ENCODE measurements at regions not wholly inside any gene's neighbourhood (a gene's known extent, or its start where the extent isn't known, plus 50 kb on each side); places are given as distances from the start of the nearest gene placed in this dataset.

- WGBS (ENCODE audit: missing lambda C conversion rate), result 44% methylated on average over 6 of the region's 6 CpGs
- FAIRE-seq (no peak), ATAC-seq (no peak), DNase-seq (ENCODE audit: low read depth in 1 of 2, low spot score in 1 of 2) (no peak)
- no peak overlapping the region for H3K4me2 ChIP-seq
- ChIA-PET POLR2A (no interaction called here), CTCF (no interaction called here)
- no peak overlapping the region for H3K4me3 ChIP-seq
- TF ChIP-seq ZNF302 (CRISPR knock-in tag; IDR thresholded peaks at IDR 0.05) (no peak), EHF (CRISPR knock-in tag; IDR thresholded peaks at IDR 0.05) (no peak), POLR2AphosphoS2 (conservative IDR thresholded peaks at IDR 0.05; ENCODE audit: low read length) (no peak), RAD21 (conservative IDR thresholded peaks at IDR 0.05 in 1 of 2, IDR thresholded peaks at IDR 0.05 in 1 of 2) (no peak), NPAS2 (CRISPR knock-in tag; IDR thresholded peaks at IDR 0.05; ENCODE audit: borderline replicate concordance) (no peak), HOXA7 (CRISPR knock-in tag; IDR thresholded peaks at IDR 0.05) (no peak), MAFK (IDR thresholded peaks at IDR 0.05; ENCODE audit: partially characterized antibody) (no peak), CEBPB (IDR thresholded peaks at IDR 0.05) (no peak), NR3C1 (IDR thresholded peaks at IDR 0.05) (no peak), EHMT2 (IDR thresholded peaks at IDR 0.05; ENCODE audit: low read depth) (no peak), FOSB (CRISPR knock-in tag; IDR thresholded peaks at IDR 0.05) (no peak), RFX5 (IDR thresholded peaks at IDR 0.05) (no peak), ESRRA (IDR thresholded peaks at IDR 0.05; ENCODE audit: borderline replicate concordance, low read length) (no peak), POLR2A (IDR thresholded peaks at IDR 0.05; ENCODE audit: low read length) (no peak), SMC3 (IDR thresholded peaks at IDR 0.05) (no peak), GATA3 (IDR thresholded peaks at IDR 0.05; ENCODE audit: borderline replicate concordance) (no peak), TFCP2L1 (CRISPR knock-in tag; IDR thresholded peaks at IDR 0.05) (no peak), PHF8 (IDR thresholded peaks at IDR 0.05; ENCODE audit: borderline replicate concordance, low read depth) (no peak), HES2 (IDR thresholded peaks at IDR 0.05) (no peak)
- H3K27ac ChIP-seq, result no peak overlapping the region
- no peaks in the 10 kb centered on the region for H3K4me1 ChIP-seq
- H3K9me3 ChIP-seq, result no peaks in the 10 kb centered on the region
These were observed 406.8 kb upstream of the ZNF608 start for GRCh38 chr5:125153231-125153630.

GRCh38 chr5:125154301-125155110 is 408.1 kb upstream of the ZNF608 start:
- Histone ChIP-seq H3K9me3 (no peaks in the 10 kb centered on the region), H3K4me1 (no peaks in the 10 kb centered on the region), H3K4me2 (no peak overlapping the region), H3K4me3 (no peak overlapping the region), H3K27ac (no peak overlapping the region)
- ATAC-seq, result no peak
- CTCF ChIA-PET, result no interaction called here
- DNase-seq (ENCODE audit: low read depth in 1 of 2, low spot score in 1 of 2), result no peak
- POLR2A ChIA-PET, result no interaction called here
- TF ChIP-seq HDAC2 (IDR thresholded peaks at IDR 0.05), result no peak
- no peak for TF ChIP-seq SMC3 (IDR thresholded peaks at IDR 0.05)
- no peak for TF ChIP-seq SREBF2 (IDR thresholded peaks at IDR 0.05)
- TF ChIP-seq RAD21 (conservative IDR thresholded peaks at IDR 0.05 in 1 of 2, IDR thresholded peaks at IDR 0.05 in 1 of 2), result no peak
- no peak for TF ChIP-seq CBX8 (IDR thresholded peaks at IDR 0.05)
- TF ChIP-seq RFX5 (IDR thresholded peaks at IDR 0.05), result no peak
- no peak for TF ChIP-seq PHF8 (IDR thresholded peaks at IDR 0.05; ENCODE audit: borderline replicate concordance, low read depth)
- TF ChIP-seq HMGXB4 (CRISPR knock-in tag; IDR thresholded peaks at IDR 0.05; ENCODE audit: borderline replicate concordance), result no peak
- no peak for TF ChIP-seq ZSCAN20 (CRISPR knock-in tag; IDR thresholded peaks at IDR 0.05)
- TF ChIP-seq ESRRA (IDR thresholded peaks at IDR 0.05; ENCODE audit: borderline replicate concordance, low read length), result no peak
- TF ChIP-seq KDM5A (IDR thresholded peaks at IDR 0.05), result no peak
- TF ChIP-seq POLR2AphosphoS2 (conservative IDR thresholded peaks at IDR 0.05; ENCODE audit: low read length), result no peak
- TF ChIP-seq HOXA7 (CRISPR knock-in tag; IDR thresholded peaks at IDR 0.05), result no peak
- WGBS (ENCODE audit: missing lambda C conversion rate), result 0% methylated on average over 1 of the region's 1 CpG
- FAIRE-seq, result no peak
